Liver (tissue), 7 donors: ENCODE measurements at regions not wholly inside any gene's neighbourhood (a gene's known extent, or its start where the extent isn't known, plus 50 kb on each side); places are given as distances from the start of the nearest gene placed in this dataset.
A peak's percentile ranks its signal among the peaks of the same experiment; 100 is the strongest.

ENCODE experiments used
- DNase-seq: peaks from one replicate; pipeline ENCODE4 v3.0.0-alpha.2; 2017; ENCODE audit warnings: low spot score
- H3K27ac ChIP-seq, 2 donors: one replicate each; pipeline ENCODE4 v1.7.0; 2013; ENCODE audit warnings: inconsistent platforms in 2 of 2, low read length in 2 of 2, control low read depth in 1 of 2, low read depth in 1 of 2, mild to moderate bottlenecking in 1 of 2
- H3K27me3 ChIP-seq, 4 donors: one replicate each; pipeline versions ENCODE4 v1.6.1 to v1.7.0; 2013; ENCODE audit warnings: low read length in 3 of 4, inconsistent platforms in 1 of 4, mild to moderate bottlenecking in 1 of 4, moderate library complexity in 1 of 4; ENCODE audit not compliant: control insufficient read depth in 4 of 4, insufficient read depth in 4 of 4
- H3K36me3 ChIP-seq, 4 donors: one replicate each; pipeline versions ENCODE4 v1.6.1 to v1.7.0; 2013; ENCODE audit warnings: low read length in 3 of 4, mild to moderate bottlenecking in 3 of 4, low read depth in 1 of 4, moderate library complexity in 1 of 4; ENCODE audit not compliant: control insufficient read depth in 4 of 4, insufficient read depth in 3 of 4
- H3K4me1 ChIP-seq, 4 donors: one replicate each; pipeline versions ENCODE4 v1.6.1 to v1.7.0; 2013; ENCODE audit warnings: low read length in 3 of 4, mild to moderate bottlenecking in 3 of 4, moderate library complexity in 1 of 4; ENCODE audit not compliant: control insufficient read depth in 4 of 4, insufficient read depth in 4 of 4
- H3K4me3 ChIP-seq, 3 donors: one replicate each; pipeline versions ENCODE4 v1.6.1 to v1.7.0; 2013; ENCODE audit warnings: low read length in 3 of 3, control low read depth in 1 of 3, low read depth in 1 of 3, mild to moderate bottlenecking in 1 of 3
- H3K9ac ChIP-seq, 2 donors: one replicate each; pipeline ENCODE4 v1.7.0; 2013; ENCODE audit warnings: low read length in 2 of 2, mild to moderate bottlenecking in 2 of 2, moderate library complexity in 2 of 2, control low read depth in 1 of 2, low read depth in 1 of 2
- H3K9me3 ChIP-seq, 4 donors: one replicate each; pipeline versions ENCODE4 v1.6.1 to v1.7.0; 2013; ENCODE audit warnings: low read length in 3 of 4; ENCODE audit not compliant: control insufficient read depth in 4 of 4
- ATF3 ChIP-seq: IDR thresholded peaks from 2 replicates; pipeline ENCODE4 v1.6.1; 2016; ENCODE audit warnings: antibody characterized with exemption
- FOXA1 ChIP-seq: IDR thresholded peaks from 2 replicates; pipeline ENCODE4 v1.6.1; 2016; ENCODE audit warnings: antibody characterized with exemption
- FOXA2 ChIP-seq: IDR thresholded peaks from 2 replicates; pipeline ENCODE4 v1.6.1; 2016; ENCODE audit warnings: antibody characterized with exemption
- GABPA ChIP-seq, 2 donors: IDR thresholded peaks in 1 of 2; conservative IDR thresholded peaks in 1 of 2; 2 replicates each; pipeline ENCODE4 v1.6.1; 2016; ENCODE audit warnings: antibody characterized with exemption in 2 of 2, mild to moderate bottlenecking in 1 of 2, moderate library complexity in 1 of 2
- HNF4A ChIP-seq, 2 donors: conservative IDR thresholded peaks; 2 replicates each; pipeline ENCODE4 v1.6.1; 2016; ENCODE audit warnings: antibody characterized with exemption in 2 of 2, mild to moderate bottlenecking in 2 of 2
- HNF4G ChIP-seq: IDR thresholded peaks from 2 replicates; pipeline ENCODE4 v1.6.1; 2016; ENCODE audit warnings: antibody characterized with exemption
- JUND ChIP-seq, 2 donors: IDR thresholded peaks; 2 replicates each; pipeline ENCODE4 v1.6.1; 2016; ENCODE audit warnings: antibody characterized with exemption in 2 of 2
- MAX ChIP-seq: IDR thresholded peaks from 2 replicates; pipeline ENCODE4 v1.6.1; 2016; ENCODE audit warnings: antibody characterized with exemption
- RAD21 ChIP-seq, 2 donors: IDR thresholded peaks; 2 replicates each; pipeline ENCODE4 v1.6.1; 2016; ENCODE audit warnings: antibody characterized with exemption in 2 of 2, mild to moderate bottlenecking in 2 of 2
- REST ChIP-seq: IDR thresholded peaks from 2 replicates; pipeline ENCODE4 v1.6.1; 2016; ENCODE audit warnings: antibody characterized with exemption, mild to moderate bottlenecking
- RXRA ChIP-seq, 2 donors: IDR thresholded peaks; 2 replicates each; pipeline ENCODE4 v1.6.1; 2017 to 2018; ENCODE audit warnings: antibody characterized with exemption in 2 of 2, mild to moderate bottlenecking in 1 of 2
- SP1 ChIP-seq: IDR thresholded peaks from 2 replicates; pipeline ENCODE4 v1.6.1; 2018; ENCODE audit warnings: antibody characterized with exemption, mild to moderate bottlenecking
- TAF1 ChIP-seq: conservative IDR thresholded peaks from 2 replicates; pipeline ENCODE4 v1.6.1; 2016; ENCODE audit warnings: antibody characterized with exemption, mild to moderate bottlenecking
- YY1 ChIP-seq: IDR thresholded peaks from 2 replicates; pipeline ENCODE4 v1.6.1; 2016; ENCODE audit warnings: antibody characterized with exemption, mild to moderate bottlenecking
- ZBTB33 ChIP-seq: IDR thresholded peaks from 2 replicates; pipeline ENCODE4 v1.6.1; 2016; ENCODE audit warnings: antibody characterized with exemption
- WGBS: extraction: QIAGEN DNeasy Blood & Tissue Kit; methylation state at CpG from one replicate; pipeline ENCODE4 v1.1.7; 2013; 5-methylcytosine and 5-hydroxymethylcytosine counted together
- donor health status: healthy.
- donor health status: healthy.
- donor health status: healthy.
- donor health status: healthy.

- H3K36me3 ChIP-seq = no peaks in the 10 kb centered on the region
- 84% methylated on average over 4 of the region's 4 CpGs for WGBS
- no peak overlapping the region for H3K4me3 ChIP-seq
- H3K4me1 ChIP-seq = peaks cover 0 to 6% (median 3%) of the 10 kb centered on the region in 4 donors
- DNase-seq = no peak
- no peak overlapping the region for H3K9ac ChIP-seq
- H3K9me3 ChIP-seq = no peaks in the 10 kb centered on the region
- H3K27ac ChIP-seq = no peak overlapping the region
- no peaks in the 10 kb centered on the region for H3K27me3 ChIP-seq
- TF ChIP-seq SP1 = no peak
- TF ChIP-seq YY1 = no peak
- no peak for TF ChIP-seq FOXA1
- no peak for TF ChIP-seq TAF1
- no peak for TF ChIP-seq RAD21 (IDR thresholded peaks at IDR 0.05)
- no peak for TF ChIP-seq FOXA2
- TF ChIP-seq REST = no peak
- no peak for TF ChIP-seq HNF4G
- TF ChIP-seq ZBTB33 = no peak
- no peak for TF ChIP-seq ATF3
- no peak for TF ChIP-seq GABPA (IDR thresholded peaks at IDR 0.05 in 1 of 2, conservative IDR thresholded peaks at IDR 0.05 in 1 of 2)
- TF ChIP-seq MAX = no peak
Measured at GRCh38 chr2:23107327-23107941, 277.5 kb upstream of the KLHL29 start.

GRCh38 chr2:23111263-23111662, 273.7 kb upstream of the KLHL29 start:
- H3K36me3 ChIP-seq = no peaks in the 10 kb centered on the region
- H3K9me3 ChIP-seq = no peaks in the 10 kb centered on the region
- H3K4me1 ChIP-seq = peaks cover 0 to 6% (median 3%) of the 10 kb centered on the region in 4 donors
- WGBS = 26% methylated on average over 2 of the region's 2 CpGs
- H3K4me3 ChIP-seq = no peak overlapping the region
- TF ChIP-seq HNF4G (no peak), SP1 (peak; percentile 26), YY1 (peak; percentile 40), HNF4A (conservative IDR thresholded peaks at IDR 0.05) (peak; percentile 53 to 64), JUND (IDR thresholded peaks at IDR 0.05) (no peak), FOXA1 (no peak), RAD21 (IDR thresholded peaks at IDR 0.05) (peak; percentile 14 to 33), REST (no peak), ZBTB33 (peak; percentile 38), MAX (peak; percentile 17), RXRA (IDR thresholded peaks at IDR 0.05) (peak in 1 of 2 donors; percentile 43), TAF1 (no peak)
- no peaks in the 10 kb centered on the region for H3K27me3 ChIP-seq
- no peak overlapping the region for H3K9ac ChIP-seq
- no peak for DNase-seq
- H3K27ac ChIP-seq = no peak overlapping the region
